Stimulated activated CD8-positive, alpha-beta memory T cell treated with anti-CD3 and anti-CD28 coated beads, Interleukin-2, amount 100 ng/mL, for 48 hours (primary cell): ENCODE measurements at regions not wholly inside any gene's neighbourhood (a gene's known extent, or its start where the extent isn't known, plus 50 kb on each side); places are given as distances from the start of the nearest gene placed in this dataset.
"Not testable (repeated sequence)": the region's sequence is repeated elsewhere in the genome, so short reads cannot be mapped to it uniquely, and the experiment has no call there.

Experiments used
- DNase-seq, 2 donors: peaks; one replicate each; pipeline ENCODE4 v3.0.0-alpha.2; 2020; ENCODE audit warnings: low read depth in 2 of 2

DNA sequence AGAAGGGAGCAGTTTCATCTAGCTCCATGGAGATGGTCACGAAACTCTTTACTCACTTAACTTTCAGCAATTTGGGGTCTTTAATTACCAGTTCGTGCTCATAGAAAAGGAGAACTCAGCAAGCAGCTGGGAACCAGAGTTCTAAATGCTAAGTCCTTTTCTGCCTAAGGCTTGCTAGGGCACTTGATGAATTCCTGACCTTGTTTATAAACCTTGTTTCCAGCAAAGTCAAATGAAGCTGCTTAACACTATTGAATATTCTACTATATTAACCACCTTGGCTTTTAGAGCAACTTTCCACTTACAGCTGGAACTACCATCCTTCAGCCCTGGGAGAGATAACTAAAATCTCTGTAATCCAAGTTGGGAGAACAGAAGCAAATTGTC, 79.5 kb upstream of the TSC22D2 start:
- no peak for DNase-seq

- DNase-seq: no peak
Measured at GRCh38 chr3:150327678-150328653, 80.1 kb upstream of the TSC22D2 start.

DNA sequence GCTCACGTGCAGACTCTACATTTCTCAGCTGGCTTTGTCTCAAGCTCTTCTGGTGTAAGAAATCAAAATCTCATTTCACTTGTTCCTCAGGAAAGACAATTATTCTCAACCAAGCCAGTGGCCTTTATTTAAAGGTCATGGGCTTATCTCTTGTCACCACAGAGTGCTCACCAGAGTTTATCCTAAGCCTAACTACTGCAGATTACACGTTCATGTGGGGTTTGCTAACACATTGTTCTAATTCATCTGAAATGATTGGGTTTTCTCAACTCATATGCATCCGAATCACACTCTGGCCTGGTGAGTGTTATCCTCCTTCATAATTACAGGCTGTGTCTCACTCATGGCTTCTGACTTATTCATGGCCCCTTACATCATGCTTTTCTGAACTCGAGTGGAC, 83.3 kb upstream of the TSC22D2 start:
- DNase-seq: no peak

GRCh38 chr3:150324245-150324644, 83.9 kb upstream of the TSC22D2 start:
- no peak for DNase-seq

GRCh38 chr3:150323770-150324169, 84.3 kb upstream of the TSC22D2 start:
- DNase-seq: no peak

GRCh38 chr3:150323091-150323490, 85.0 kb upstream of the TSC22D2 start:
- not testable (repeated sequence) for DNase-seq

GRCh38 chr3:150320971-150321370, 87.1 kb upstream of the TSC22D2 start:
- not testable (repeated sequence) for DNase-seq

GRCh38 chr3:150319900-150320299, 88.2 kb upstream of the TSC22D2 start:
- no peak for DNase-seq

DNA sequence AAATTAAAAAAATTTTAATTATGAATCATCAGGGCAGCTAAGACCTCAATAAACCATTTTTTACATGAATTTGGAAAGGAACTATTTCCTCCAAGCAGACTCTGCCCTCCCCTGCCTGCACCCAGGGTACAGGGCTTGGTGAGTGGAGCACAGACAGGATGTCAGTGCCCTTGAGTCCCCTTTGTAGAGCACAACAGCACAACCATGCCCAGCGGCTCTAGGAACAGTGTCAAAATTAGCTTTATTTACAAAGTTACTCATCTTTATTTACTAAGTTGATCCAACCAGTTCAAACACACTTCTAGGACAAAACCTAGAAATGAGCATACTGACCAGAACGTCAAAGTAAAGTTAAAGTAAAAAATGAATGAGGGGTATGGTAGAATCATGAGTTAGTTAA, 90.6 kb upstream of the TSC22D2 start:
- DNase-seq: no peak

DNA sequence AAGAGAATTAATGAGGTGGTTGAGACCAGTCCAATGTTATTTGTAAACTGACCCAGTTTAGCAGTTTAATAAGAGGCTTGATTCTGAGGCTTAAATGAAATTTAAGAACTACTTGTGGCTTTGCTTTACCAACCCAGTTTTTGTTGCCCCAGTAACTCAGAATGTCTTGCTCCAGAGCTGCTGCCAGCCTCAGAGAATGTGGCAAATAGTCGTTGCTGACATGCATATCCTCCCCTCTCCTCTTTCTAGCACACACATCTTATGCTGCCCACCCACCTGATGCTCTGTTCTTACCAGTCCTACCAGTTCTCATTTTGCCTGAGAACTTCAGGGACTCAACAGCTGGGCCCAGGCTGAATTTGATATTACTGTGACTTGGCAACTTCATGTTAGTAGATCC, 92.4 kb upstream of the TSC22D2 start:
- no peak for DNase-seq

GRCh38 chr3:150314248-150315004, 93.7 kb upstream of the TSC22D2 start:
- no peak for DNase-seq

DNA sequence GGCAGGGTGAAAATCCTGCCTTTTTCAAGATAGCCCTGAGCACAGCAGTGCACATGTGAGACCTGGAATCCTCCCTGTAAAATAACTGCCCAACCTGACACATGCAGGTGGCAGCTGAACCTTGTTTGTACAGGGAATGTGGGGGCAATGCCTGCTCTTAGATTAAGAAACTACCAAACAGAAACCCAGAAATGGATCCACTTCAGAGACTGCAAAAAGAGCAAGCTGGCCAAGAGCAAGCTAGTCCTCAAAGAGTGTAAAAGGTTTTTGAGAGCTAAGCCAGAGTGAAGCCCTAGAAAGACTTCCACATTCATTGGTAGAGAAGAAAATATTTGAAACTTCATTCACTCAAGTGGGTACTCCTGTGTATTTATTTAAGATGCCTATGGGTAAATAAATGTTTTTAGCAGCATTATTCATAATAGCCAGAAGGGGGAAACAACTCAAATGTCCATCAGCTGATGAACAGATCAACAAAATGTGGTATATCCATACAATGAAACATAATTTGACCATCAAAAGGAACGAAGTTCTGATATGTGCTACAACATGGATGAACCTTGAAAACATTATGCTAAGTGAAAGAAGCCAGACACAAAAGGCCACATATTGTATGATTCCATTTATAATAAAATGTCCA, 96.0 kb upstream of the TSC22D2 start:
- DNase-seq: no peak

DNA sequence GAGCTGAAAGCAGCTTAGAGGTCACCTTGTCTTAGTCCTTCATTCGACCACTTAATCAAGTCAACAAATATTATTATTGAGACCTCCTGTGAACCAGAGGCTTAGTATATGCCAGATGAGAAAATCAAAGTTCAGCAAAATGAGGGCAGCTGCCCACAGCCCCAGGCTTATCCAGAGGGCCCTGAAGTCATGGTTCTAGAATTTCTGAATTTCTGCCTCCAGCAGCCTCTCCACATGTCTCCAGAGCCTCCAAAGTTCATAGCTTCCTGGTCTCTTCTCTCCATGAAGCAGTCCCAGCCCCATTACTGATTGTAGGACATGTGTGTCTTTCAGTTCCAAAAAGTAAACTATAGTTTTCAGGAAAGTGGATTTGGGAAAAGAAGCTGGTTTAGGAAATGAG, 96.9 kb upstream of the TSC22D2 start:
- no peak for DNase-seq

DNA sequence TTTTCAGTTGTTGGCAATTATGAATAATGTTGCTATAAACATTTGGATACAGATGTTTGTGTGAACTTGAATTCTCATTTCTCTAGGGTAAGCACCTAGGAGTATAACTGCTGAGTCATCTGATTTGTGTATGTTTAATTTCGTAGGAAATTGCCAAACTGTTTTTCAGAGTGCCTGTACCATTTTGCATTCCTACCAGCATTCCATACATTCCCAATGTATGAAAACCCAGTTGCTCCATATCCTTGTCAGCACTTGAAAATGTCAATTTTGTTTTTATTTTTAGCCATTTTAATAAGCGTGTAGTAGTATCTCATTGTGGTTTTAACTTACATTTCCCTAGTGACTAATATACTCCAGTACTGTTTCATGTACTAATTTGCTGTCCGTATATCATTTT, 98.5 kb upstream of the TSC22D2 start:
- no peak for DNase-seq

- DNase-seq: no peak
Measured at GRCh38 chr3:150309257-150309542, 98.9 kb upstream of the TSC22D2 start.

GRCh38 chr3:150308481-150309256, 99.4 kb upstream of the TSC22D2 start:
- DNase-seq: no peak

DNA sequence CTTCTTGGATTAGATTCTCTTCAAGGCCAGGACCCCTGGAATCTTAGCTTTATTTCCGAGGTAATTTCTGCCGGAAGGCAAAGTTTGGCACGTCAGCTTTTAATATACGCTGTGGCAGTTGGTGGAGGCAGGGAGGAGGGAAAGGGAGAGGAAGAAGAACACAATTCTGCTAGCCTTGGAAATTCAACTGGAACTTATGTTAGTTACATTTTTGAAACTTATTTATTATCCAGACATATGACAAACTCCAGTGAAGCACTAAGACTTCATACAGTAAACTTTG, 100.1 kb upstream of the TSC22D2 start:
- no peak for DNase-seq

DNA sequence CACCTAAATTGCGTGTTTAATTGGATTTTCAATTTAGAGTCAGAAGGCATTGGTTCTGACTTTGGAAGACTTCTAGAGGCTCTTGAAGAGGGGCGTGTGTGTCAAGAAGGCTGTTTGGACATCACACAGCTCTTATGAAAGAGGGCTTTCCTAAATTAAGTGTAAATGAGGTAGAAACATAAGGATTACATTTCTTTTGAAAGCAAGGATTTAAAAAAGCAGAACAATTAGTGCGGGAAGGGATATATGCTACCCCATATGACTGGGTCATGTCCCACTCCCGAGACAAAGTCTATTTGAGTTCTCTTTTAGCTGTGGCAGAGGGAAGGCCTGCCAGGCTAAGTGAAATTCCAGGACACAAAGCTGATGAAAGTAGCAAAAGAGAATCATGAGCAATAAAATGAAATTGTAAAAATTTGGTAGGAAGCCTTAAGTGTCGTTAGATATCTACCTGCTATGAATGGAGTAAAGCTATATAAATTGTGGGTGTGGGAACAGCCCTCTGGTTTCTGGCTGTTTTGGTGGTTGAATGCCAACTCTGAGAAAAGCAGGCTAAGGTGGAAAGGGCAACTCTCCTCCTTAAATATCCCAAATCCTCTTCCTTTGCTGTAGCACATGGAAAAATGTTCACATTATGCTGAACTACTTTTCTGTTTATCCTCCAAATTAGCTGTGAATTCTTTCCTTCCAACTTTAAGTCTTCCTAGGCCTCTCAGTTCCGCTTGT, 100.6 kb upstream of the TSC22D2 start:
- DNase-seq: no peak

DNA sequence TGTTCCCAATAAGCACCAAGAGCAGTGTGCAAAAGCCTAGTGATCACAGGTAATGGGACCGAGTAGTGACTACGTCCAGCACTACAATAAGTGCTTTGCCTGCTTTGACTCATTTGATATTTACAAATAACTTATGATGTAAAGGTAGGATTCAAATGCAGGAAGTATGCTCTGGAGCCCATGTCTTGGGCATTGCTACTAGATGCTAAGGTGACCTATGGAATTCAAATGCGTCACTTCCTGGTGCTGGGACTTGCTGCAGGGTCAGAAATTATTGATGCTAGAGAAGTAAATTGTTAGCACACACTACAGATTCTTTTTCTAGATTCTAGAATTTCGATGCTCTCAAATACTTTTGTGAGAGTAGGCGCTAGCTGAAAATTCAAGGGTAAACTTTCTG, 101.2 kb upstream of the TSC22D2 start:
- no peak for DNase-seq

DNA sequence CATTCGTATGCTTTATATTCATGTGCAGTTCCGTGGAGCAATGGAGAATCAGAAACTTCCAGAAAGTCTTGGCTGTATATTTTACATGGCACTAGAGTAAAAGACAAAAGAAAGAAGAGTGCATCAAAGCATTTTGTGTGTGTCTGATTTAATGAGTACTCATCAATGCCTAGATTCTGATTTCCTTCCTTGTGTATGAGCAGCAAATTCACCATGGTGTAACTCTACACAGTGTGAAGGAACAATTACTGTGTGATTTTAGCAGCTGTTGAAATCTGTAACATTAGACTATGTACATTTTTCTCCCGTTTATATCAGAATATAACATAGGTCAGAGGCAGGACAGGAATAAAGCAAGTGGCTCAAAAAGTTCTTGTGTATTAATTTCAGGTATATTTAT, 102.0 kb upstream of the TSC22D2 start:
- DNase-seq: no peak

DNA sequence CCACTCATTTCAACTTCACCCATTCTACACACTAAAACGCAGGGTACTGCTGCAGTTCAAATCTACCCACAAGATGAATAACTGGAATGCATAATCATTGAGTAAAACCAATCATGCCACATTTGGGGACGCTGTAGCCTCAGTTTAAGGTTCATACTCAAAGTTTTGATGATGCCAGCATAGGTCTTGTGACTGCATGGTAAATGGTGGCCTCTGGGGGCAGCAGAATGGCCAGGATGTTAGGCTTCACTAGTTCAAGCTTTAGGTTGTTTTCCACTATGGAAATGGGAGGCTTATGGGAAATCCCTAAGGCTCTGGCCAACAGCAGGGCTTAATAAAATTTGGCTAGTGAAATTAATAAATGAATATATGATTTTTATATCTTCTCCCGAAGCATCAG, 104.3 kb upstream of the TSC22D2 start:
- DNase-seq: no peak

DNA sequence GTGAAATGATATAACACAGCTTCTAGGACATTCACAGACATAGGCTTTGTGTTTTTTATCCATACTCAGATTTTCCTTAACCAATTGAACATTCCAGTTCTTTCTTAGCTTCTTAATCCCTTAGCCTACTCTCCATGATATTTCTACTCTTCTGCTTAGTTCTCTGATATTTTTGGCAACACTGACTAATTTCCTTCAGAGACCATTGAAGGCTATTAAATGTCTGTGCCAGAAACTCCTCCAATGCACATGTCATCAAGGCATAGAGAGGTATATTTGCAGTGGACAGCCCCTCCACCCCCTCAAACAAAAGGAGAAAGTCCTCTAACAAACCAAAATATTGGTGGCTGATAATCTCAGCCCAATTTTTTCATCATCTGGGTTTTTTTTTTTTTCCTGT, 105.9 kb upstream of the TSC22D2 start:
- DNase-seq: no peak
